ENCODE measurements at regions not wholly inside any gene's neighbourhood (a gene's known extent, or its start where the extent isn't known, plus 50 kb on each side); places are given as distances from the start of the nearest gene placed in this dataset.

DNA sequence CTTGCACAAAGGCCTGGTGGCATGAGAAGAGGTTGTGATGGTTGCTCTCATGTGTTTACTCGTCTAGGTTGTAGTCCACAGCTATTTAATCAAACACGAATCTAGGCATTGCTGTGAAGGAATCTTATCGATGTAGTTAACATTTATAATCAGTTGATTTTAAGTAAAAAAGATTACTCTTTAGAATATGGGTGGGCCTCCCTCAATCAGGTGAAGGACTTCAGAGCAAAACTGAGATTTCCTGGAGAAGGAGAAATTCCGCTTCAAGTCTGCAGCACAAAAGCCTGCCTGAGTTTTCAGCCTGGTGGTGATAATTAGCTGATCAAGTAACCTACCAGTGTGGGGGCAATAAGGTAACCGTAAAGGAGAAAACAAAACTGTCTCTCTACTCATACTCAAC, 523.6 kb downstream of the GRIN2A start:
- no peaks in the 10 kb centered on the region for H3K9me3 ChIP-seq (ENCODE audit: insufficient read depth, low read depth, low read length)
- H3K4me3 ChIP-seq (ENCODE audit: low read length, poor library complexity, severe bottlenecking), result no peak overlapping the region
- no peaks in the 10 kb centered on the region for H3K79me2 ChIP-seq (ENCODE audit: insufficient read depth, low read length)
- H3K9ac ChIP-seq (ENCODE audit: low read depth, low read length, poor library complexity, severe bottlenecking), result no peak overlapping the region
- H3K4me1 ChIP-seq (ENCODE audit: insufficient read depth, low read length, poor library complexity, severe bottlenecking), result no peaks in the 10 kb centered on the region
- H3K4me2 ChIP-seq (ENCODE audit: low read depth, low read length, poor library complexity, severe bottlenecking), result no peak overlapping the region
- H3F3A ChIP-seq (ENCODE audit: low read depth), result no peaks in the 10 kb centered on the region
- H3K9me2 ChIP-seq (replicated peaks; ENCODE audit: low read depth, low read length), result no peaks in the 10 kb centered on the region
- TF ChIP-seq EZH2phosphoT487 (IDR thresholded peaks at IDR 0.05; ENCODE audit: borderline replicate concordance), result no peak
- TF ChIP-seq, protein P1, sequence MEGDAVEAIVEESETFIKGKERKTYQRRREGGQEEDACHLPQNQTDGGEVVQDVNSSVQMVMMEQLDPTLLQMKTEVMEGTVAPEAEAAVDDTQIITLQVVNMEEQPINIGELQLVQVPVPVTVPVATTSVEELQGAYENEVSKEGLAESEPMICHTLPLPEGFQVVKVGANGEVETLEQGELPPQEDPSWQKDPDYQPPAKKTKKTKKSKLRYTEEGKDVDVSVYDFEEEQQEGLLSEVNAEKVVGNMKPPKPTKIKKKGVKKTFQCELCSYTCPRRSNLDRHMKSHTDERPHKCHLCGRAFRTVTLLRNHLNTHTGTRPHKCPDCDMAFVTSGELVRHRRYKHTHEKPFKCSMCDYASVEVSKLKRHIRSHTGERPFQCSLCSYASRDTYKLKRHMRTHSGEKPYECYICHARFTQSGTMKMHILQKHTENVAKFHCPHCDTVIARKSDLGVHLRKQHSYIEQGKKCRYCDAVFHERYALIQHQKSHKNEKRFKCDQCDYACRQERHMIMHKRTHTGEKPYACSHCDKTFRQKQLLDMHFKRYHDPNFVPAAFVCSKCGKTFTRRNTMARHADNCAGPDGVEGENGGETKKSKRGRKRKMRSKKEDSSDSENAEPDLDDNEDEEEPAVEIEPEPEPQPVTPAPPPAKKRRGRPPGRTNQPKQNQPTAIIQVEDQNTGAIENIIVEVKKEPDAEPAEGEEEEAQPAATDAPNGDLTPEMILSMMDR (conservative IDR thresholded peaks at IDR 0.05; ENCODE audit: low read length), result no peak
- no peak overlapping the region for H2AFZ ChIP-seq (ENCODE audit: low read length)
- H3K27me3 ChIP-seq (ENCODE audit: insufficient read depth, low read length, poor library complexity, severe bottlenecking), result no peaks in the 10 kb centered on the region
- no peaks in the 10 kb centered on the region for H4K20me1 ChIP-seq (ENCODE audit: insufficient read depth, low read length, poor library complexity, severe bottlenecking)
- no peaks in the 10 kb centered on the region for H3K36me3 ChIP-seq (ENCODE audit: insufficient read depth, low read length)

DNA sequence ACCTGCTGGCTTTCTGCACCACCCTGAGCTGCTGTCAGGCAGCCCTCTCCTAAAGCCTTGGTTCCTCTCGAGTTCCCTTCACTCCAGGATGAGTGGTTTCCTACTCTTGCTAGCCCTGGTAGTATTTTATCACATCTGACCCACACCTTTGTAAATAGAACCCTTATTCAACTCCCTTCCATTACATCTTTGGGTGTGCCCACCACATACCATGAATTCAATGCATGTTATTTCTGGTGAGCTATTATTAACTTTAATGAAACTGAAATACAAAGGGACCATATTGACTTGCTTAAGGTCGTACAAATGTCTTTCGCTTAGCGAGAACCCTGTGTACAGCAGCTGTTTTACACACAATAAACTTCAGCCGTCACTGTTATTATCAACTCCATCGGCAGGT, 521.3 kb downstream of the GRIN2A start:
- H3K36me3 ChIP-seq (ENCODE audit: insufficient read depth, low read length), result no peaks in the 10 kb centered on the region
- no peak overlapping the region for H2AFZ ChIP-seq (ENCODE audit: low read length)
- H4K20me1 ChIP-seq (ENCODE audit: insufficient read depth, low read length, poor library complexity, severe bottlenecking), result no peaks in the 10 kb centered on the region
- H3K4me1 ChIP-seq (ENCODE audit: insufficient read depth, low read length, poor library complexity, severe bottlenecking), result no peaks in the 10 kb centered on the region
- H3K79me2 ChIP-seq (ENCODE audit: insufficient read depth, low read length), result no peaks in the 10 kb centered on the region
- H3K27me3 ChIP-seq (ENCODE audit: insufficient read depth, low read length, poor library complexity, severe bottlenecking), result no peaks in the 10 kb centered on the region
- no peak overlapping the region for H3K4me2 ChIP-seq (ENCODE audit: low read depth, low read length, poor library complexity, severe bottlenecking)
- no peaks in the 10 kb centered on the region for H3K9me2 ChIP-seq (replicated peaks; ENCODE audit: low read depth, low read length)
- TF ChIP-seq, protein P1 (conservative IDR thresholded peaks at IDR 0.05; ENCODE audit: low read length), result no peak
- TF ChIP-seq EZH2phosphoT487 (IDR thresholded peaks at IDR 0.05; ENCODE audit: borderline replicate concordance), result no peak
- no peaks in the 10 kb centered on the region for H3F3A ChIP-seq (ENCODE audit: low read depth)
- H3K4me3 ChIP-seq (ENCODE audit: low read length, poor library complexity, severe bottlenecking), result no peak overlapping the region
- H3K9ac ChIP-seq (ENCODE audit: low read depth, low read length, poor library complexity, severe bottlenecking), result no peak overlapping the region
- H3K9me3 ChIP-seq (ENCODE audit: insufficient read depth, low read depth, low read length), result no peaks in the 10 kb centered on the region

DNA sequence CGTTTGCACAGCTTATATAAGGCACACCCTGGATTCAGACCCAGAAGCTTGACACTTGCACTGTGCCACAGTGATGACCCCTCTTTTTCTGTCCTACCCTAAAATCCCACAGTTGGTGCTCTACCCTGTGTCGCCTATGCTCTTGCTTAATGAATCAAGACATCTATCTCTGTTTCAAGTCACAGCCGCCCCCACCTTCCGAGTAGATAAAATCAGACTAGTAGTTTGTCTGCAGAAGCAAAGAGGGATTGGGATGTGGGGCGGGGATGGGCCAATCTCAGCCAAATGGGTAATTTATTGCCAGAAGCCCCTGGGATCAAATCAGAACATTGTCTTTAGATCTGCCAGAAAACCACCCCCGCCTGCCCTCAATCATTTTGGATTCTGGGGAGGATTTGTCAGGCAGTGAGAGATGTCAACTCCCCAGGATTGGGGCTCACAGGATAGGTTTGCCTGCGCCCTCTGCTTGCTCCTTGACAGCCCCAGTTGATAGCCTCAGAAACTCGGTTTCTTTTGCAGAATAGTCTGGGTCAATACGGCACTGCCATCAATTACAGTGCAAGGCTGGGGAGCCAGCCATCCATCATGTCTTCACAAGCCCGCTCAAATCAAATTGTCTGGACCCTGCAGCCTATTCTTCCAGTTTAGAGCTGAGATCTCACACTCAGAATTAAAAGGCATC, 520.8 kb downstream of the GRIN2A start:
- Histone ChIP-seq H3F3A (ENCODE audit: low read depth) (no peaks in the 10 kb centered on the region), H3K36me3 (ENCODE audit: insufficient read depth, low read length) (no peaks in the 10 kb centered on the region), H3K4me3 (ENCODE audit: low read length, poor library complexity, severe bottlenecking) (no peak overlapping the region), H3K4me1 (ENCODE audit: insufficient read depth, low read length, poor library complexity, severe bottlenecking) (no peaks in the 10 kb centered on the region), H3K4me2 (ENCODE audit: low read depth, low read length, poor library complexity, severe bottlenecking) (no peak overlapping the region), H3K79me2 (ENCODE audit: insufficient read depth, low read length) (no peaks in the 10 kb centered on the region), H3K27me3 (ENCODE audit: insufficient read depth, low read length, poor library complexity, severe bottlenecking) (no peaks in the 10 kb centered on the region), H3K9ac (ENCODE audit: low read depth, low read length, poor library complexity, severe bottlenecking) (no peak overlapping the region), H2AFZ (ENCODE audit: low read length) (no peak overlapping the region), H3K9me2 (replicated peaks; ENCODE audit: low read depth, low read length) (no peaks in the 10 kb centered on the region), H4K20me1 (ENCODE audit: insufficient read depth, low read length, poor library complexity, severe bottlenecking) (no peaks in the 10 kb centered on the region), H3K9me3 (ENCODE audit: insufficient read depth, low read depth, low read length) (no peaks in the 10 kb centered on the region)
- TF ChIP-seq EZH2phosphoT487 (IDR thresholded peaks at IDR 0.05; ENCODE audit: borderline replicate concordance), result no peak
- TF ChIP-seq, protein P1 (conservative IDR thresholded peaks at IDR 0.05; ENCODE audit: low read length), result no peak
